Erythroblast (primary cell): ENCODE measurements at regions not wholly inside any gene's neighbourhood (a gene's known extent, or its start where the extent isn't known, plus 50 kb on each side); places are given as distances from the start of the nearest gene placed in this dataset.
"Not testable (repeated sequence)": the region's sequence is repeated elsewhere in the genome, so short reads cannot be mapped to it uniquely, and the experiment has no call there.

Experiments used
- DNase-seq, 2 experiments: peaks; one replicate each; lab custom pipeline; 2025; lab: John Stamatoyannopoulos, UW
- GATA1 ChIP-seq: IDR thresholded peaks from 2 replicates; pipeline ENCODE4 v1.6.1; 2011; ENCODE audit warnings: low read depth, mild to moderate bottlenecking, control low read depth, low read length, moderate library complexity
- POLR2A ChIP-seq: IDR thresholded peaks from 2 replicates; pipeline ENCODE4 v1.6.1; 2011; ENCODE audit warnings: mild to moderate bottlenecking, low read length

DNA sequence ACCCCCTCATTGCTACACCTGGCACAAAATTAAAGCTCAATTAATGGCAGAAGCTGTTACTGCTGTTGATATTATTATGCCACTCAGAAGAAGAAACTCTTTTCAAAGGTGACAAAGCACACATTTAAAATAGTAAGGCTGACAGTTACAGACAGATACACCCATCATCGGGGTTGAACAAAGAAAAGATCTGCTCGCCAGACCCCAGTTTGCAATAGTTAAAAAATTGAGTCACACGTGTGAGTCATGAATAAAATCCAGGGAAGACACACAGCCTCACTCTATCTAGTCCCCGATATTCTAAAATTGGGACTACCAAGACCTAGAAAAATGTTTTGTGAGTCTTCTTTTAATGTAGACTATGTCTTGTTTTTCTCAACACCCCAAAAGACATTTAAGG, 330.0 kb upstream of the SOX9 start:
- DNase-seq: no peak
- TF ChIP-seq GATA1: no peak

DNA sequence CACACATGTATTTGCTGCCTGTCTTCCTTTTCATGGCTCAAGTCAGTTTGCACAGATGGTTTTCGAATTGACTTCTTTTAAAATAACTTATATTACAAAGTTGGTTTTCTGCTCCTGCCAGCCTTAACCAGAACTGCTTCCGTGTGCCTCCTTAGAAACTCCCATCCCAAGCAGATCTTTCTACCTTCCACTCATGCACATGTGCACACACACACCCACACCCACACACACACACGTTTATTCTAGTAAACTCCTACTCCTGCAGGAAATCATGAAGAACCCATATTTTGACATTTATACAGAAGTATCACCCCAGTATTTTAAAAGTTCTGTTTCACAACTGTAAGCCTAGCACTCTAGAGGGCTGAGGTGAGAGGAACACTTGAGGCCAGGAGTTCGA, 329.5 kb upstream of the SOX9 start:
- no peak for DNase-seq
- TF ChIP-seq GATA1 (no peak), POLR2A (no peak)

DNA sequence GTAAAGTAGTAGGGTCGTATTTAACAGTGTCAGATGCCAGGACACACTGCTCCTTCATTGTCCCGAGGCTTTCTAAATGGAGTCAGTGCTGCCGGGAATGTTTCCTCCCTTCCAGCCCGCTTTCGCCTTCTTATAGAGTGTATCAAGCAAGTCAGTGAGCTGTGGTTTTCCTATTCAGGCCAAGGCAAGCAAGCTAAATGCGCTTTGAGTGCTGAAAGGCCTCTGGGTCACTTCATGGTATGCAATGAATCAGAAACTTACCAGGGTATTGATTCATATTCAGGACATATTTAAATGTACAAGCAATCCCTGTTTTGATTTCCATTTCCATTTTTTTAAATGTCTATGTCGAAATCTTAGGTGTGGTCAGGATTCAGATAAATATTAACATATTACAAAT, 327.9 kb upstream of the SOX9 start:
- TF ChIP-seq POLR2A: no peak
- no peak for TF ChIP-seq GATA1
- DNase-seq: no peak

DNA sequence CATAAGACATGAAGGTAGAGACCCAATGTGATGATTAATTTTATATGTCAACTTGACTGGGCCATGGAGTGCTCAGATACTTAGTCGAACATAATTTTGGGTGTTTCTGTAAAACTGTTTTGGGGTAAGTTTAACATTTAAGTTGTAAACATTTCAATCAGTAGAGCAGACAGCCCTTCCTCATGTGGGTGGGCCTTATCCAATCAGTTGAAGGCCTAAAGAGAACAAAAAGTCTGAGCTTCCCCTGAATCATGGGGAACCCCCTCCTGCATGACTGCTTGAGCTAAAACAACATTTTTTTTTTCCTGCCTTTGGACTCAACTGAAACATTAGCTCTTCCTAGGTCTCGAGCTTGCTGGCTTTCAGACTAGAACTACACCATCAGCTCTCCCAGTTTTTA, 327.3 kb upstream of the SOX9 start:
- DNase-seq: no peak
- TF ChIP-seq POLR2A (no peak), GATA1 (no peak)

DNA sequence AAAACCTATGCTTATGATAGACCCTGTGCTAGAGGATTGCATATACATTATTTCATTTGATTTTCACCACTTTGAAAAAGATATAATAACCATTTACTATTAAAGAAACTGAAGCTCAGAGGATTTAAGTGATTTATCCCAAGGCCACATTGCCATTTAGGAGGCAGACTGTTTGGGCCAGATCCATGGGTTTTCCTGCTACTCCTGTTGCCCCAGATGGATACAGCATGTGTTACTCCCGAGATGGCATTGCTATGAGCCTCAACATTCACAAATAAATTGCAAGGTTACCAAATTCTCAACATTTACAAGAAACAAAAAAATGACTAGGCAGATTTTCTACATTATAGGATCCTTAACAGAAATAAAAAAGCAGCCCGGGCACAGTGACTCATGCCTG, 322.1 kb upstream of the SOX9 start:
- DNase-seq: no peak
- TF ChIP-seq POLR2A: no peak
- TF ChIP-seq GATA1: no peak

DNA sequence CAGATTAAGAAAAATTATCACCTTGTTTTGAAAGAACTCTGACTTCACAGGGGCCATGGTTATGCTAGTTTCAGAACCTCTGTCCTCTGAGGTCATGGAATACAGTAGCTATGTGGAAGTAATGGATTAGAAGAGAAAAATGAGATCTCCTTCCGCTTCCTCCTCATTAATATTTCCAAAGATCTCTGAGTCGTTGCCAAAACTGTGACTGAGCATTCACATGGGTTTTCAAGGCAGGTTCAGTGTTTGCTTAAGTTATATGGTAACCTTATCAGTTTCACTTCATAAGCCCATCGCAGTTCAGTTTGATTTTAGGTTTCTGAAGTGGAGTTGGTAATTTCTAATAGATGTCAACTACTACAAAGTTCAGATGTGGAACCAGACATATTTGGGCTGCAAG, 321.2 kb upstream of the SOX9 start:
- TF ChIP-seq POLR2A: no peak
- no peak for TF ChIP-seq GATA1
- DNase-seq: no peak

DNA sequence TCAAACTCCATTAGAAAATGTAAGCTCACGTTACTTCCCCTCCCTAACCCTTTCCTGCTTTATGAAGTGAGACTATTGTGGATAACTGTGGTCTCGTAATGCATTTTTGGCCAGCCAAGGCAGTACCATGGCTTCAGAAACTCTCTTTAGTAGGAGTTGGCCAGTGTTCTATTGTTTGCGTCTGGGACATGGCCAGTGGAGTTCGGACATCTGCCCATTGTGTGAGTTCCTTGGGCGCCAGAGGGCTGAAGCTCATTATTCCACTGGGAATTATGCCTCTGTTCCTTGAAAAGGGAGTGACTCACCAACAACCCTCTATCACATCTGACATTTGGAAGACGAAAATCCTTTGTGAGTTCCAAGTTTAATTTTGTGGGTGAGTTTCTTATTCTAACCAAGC, 319.5 kb upstream of the SOX9 start:
- no peak for DNase-seq
- TF ChIP-seq GATA1 (no peak), POLR2A (no peak)

DNA sequence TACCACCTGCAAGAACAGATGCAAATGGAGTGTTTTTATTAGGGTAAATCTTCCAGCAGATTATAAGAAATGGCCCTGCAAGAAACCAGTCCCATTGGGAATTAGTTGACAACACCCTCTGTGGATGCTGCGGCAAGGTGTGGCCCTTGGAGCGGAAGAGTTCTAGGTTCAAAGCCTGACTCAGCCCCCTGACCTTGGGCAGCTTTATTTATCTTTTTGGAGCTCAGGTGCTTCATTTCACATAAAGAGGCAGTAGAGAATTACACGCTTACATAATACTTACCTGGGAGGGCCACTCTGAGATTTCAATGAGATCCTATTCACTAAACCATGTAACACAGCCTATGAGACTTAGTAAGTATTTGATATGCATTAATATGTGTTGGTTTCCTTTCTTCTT, 318.2 kb upstream of the SOX9 start:
- TF ChIP-seq POLR2A: no peak
- no peak for TF ChIP-seq GATA1
- no peak for DNase-seq

DNA sequence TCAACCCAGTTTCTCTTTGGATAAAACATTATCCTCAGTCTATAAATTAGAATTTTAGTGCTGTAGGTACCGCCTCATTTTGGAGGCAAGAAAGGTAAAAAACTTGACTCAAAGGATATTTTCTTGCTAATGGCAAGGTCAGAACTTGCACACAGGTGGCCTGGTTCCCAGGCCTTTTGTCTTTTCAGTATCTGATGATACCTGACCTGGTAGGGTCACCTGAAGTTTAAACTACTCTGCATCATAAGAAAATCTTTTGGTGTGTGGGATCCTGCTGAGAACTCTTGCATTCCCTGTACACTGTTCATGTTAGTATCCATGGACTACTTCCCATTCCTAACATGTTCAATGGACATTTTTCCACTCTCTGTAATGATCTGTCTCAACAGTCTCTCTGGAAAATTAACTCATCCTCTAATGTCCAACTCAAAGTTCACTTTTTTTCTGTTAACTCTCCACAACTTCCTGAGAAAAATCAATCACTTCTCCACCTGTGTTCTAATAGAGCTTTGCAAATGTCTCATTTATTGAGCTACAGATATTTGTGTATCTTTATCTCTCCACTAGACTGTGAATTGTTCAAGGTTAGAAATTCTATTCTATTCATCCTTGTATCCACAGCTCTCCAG, 317.1 kb upstream of the SOX9 start:
- TF ChIP-seq GATA1: no peak
- no peak for TF ChIP-seq POLR2A
- no peak for DNase-seq

DNA sequence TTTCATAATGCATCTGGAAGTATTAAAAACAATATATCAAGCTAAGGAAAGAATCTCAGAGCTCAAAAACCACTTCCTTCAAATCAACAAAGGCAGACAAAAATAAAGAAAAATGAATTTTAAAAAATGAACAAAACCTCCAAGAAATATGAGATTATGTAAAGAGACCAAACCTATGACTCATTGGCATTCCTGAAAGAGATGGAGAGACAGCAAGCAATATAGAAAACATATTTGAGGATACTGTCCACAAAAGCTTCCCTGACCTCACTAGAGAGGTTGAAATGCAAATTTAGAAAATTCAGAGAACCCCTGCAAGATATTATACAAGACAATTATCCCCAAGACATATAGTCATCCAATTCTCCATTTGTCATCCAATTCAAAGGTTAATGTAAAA, 311.3 kb upstream of the SOX9 start:
- TF ChIP-seq GATA1: no peak
- no peak for TF ChIP-seq POLR2A
- no peak for DNase-seq

DNA sequence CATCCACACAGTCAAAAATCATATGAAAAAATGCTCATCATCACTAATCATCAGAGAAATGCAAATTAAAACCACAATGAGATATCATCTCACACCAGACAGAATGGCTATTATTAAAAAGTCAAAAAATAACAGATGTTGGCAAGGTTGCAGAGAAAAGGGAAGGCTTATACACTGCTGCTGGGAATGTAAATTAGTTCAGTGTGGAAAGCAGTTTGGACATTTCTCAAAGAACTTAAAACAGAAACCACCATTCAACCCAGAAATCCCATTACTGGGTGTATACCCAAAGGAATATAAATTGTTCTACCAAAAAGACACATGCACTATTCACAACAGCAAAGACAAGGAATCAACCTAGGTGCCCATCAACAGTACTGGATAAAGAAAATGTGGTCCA, 307.0 kb upstream of the SOX9 start:
- DNase-seq: not testable (repeated sequence)

DNA sequence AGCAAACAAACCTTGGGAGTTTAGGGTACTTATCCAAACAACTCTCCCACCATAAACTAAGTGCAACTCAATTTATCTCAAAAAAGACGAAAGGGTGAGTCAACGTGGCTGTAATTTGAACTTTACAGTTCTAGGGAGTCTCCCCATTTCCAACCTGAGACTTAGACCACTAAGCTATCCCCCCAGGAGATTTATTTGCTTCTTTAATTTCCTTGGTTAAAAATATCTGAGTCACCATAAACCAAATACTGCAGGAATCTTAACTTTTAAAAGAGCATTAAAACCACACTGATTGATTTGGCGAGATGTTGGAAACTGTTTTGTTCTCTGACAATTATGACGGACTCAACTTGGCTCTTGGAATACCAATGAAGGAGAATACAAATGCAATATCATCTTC, 299.3 kb upstream of the SOX9 start:
- DNase-seq: no peak
- TF ChIP-seq POLR2A (no peak), GATA1 (no peak)

DNA sequence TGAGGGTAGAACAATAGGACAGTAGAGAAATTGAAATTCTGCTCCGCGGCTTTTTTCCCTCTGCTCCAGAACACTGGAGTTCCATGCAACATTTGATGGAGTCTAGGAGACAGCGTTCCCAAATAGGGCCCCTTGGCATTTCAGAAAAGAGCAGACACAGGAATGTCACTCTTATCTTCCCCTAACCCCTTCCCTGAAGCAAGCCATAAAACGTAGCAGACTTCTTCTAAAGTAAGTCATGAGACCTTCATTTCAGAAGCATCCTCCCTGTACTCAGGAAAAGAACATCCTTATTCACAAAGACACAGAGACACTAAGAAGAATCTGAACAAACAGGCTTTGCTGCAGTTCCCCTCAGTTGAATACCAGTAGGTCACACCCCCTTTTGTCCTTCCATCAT, 296.1 kb upstream of the SOX9 start:
- TF ChIP-seq GATA1 (no peak), POLR2A (no peak)
- no peak for DNase-seq

DNA sequence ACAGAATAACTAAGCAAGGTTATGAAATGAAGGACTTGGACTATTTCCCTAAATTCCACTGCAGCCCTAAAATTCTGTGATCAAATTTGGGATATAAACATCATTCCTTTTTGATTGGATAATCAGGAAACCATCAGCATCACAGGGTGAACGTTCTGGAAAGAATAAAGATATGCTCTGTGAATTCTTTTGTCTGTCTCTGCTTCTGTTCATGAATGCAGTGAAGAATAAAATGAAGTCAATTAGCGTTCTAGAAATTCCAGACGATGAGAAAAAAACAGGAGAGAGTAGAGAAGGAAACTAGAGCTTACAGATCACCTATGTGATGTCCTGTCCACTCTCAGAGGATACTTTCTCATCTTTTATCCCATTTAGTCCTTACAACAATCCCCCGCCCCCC, 295.1 kb upstream of the SOX9 start:
- no peak for DNase-seq
- TF ChIP-seq POLR2A (no peak), GATA1 (no peak)

DNA sequence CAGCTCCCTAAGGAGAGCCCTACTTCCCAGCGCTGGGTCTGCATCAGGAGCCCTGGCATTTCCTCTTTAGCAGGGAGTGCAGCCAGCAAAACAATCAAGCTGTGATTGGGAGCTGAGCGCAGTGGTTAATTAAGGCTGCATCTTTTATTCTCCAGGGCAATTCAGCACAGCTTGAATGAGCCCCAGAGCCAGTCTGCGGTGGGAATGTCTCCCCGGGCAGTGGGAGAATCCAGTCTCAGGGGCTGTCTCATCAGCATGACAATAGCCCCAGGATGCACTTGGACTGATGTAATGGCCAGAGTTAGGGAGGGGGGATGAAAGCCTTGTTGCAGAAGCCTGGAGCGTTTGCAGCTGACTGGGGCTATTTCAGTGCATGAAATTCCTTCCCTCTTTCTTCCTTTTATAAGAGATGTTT, 292.6 kb upstream of the SOX9 start:
- DNase-seq: no peak

DNA sequence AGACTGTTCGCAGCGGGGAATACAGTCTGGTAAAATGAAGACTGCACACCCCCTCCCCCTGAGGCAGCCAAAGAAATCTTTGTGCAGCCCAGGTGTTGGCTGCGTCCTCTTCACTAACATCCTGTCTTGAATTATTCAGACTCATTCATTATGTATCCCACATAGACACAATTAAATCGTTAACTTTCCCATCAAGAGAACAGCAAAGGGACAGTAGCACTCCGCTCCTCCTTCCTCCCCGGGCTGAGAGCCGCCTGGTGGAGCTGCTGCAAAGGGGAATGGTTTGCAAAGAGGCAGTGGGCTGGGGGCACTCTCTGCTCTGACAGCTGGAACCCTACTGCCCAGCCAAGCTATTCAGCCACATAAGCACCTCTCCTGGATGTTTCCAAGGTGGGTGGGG, 290.0 kb upstream of the SOX9 start:
- TF ChIP-seq POLR2A: no peak
- no peak for TF ChIP-seq GATA1
- DNase-seq: no peak

More for the DNA sequence above, 292.6 kb upstream of the SOX9 start:
- TF ChIP-seq GATA1: no peak
